ENCODE measurements at regions not wholly inside any gene's neighbourhood (a gene's known extent, or its start where the extent isn't known, plus 50 kb on each side); places are given as distances from the start of the nearest gene placed in this dataset.
A peak's percentile ranks its signal among the peaks of the same experiment; 100 is the strongest.

- TF ChIP-seq, protein P1, sequence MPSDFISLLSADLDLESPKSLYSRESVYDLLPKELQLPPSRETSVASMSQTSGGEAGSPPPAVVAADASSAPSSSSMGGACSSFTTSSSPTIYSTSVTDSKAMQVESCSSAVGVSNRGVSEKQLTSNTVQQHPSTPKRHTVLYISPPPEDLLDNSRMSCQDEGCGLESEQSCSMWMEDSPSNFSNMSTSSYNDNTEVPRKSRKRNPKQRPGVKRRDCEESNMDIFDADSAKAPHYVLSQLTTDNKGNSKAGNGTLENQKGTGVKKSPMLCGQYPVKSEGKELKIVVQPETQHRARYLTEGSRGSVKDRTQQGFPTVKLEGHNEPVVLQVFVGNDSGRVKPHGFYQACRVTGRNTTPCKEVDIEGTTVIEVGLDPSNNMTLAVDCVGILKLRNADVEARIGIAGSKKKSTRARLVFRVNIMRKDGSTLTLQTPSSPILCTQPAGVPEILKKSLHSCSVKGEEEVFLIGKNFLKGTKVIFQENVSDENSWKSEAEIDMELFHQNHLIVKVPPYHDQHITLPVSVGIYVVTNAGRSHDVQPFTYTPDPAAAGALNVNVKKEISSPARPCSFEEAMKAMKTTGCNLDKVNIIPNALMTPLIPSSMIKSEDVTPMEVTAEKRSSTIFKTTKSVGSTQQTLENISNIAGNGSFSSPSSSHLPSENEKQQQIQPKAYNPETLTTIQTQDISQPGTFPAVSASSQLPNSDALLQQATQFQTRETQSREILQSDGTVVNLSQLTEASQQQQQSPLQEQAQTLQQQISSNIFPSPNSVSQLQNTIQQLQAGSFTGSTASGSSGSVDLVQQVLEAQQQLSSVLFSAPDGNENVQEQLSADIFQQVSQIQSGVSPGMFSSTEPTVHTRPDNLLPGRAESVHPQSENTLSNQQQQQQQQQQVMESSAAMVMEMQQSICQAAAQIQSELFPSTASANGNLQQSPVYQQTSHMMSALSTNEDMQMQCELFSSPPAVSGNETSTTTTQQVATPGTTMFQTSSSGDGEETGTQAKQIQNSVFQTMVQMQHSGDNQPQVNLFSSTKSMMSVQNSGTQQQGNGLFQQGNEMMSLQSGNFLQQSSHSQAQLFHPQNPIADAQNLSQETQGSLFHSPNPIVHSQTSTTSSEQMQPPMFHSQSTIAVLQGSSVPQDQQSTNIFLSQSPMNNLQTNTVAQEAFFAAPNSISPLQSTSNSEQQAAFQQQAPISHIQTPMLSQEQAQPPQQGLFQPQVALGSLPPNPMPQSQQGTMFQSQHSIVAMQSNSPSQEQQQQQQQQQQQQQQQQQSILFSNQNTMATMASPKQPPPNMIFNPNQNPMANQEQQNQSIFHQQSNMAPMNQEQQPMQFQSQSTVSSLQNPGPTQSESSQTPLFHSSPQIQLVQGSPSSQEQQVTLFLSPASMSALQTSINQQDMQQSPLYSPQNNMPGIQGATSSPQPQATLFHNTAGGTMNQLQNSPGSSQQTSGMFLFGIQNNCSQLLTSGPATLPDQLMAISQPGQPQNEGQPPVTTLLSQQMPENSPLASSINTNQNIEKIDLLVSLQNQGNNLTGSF (CRISPR knock-in tag; IDR thresholded peaks at IDR 0.05): no peak
- TF ChIP-seq MIER3 (CRISPR knock-in tag; IDR thresholded peaks at IDR 0.05; ENCODE audit: borderline replicate concordance) (no peak), CHCHD3 (CRISPR knock-in tag; IDR thresholded peaks at IDR 0.05) (no peak), MTA1 (CRISPR knock-in tag; IDR thresholded peaks at IDR 0.05; ENCODE audit: borderline replicate concordance) (no peak), LCORL (IDR thresholded peaks at IDR 0.05) (no peak), LCORL (CRISPR knock-in tag; IDR thresholded peaks at IDR 0.05) (no peak), CBX2 (IDR thresholded peaks at IDR 0.05; ENCODE audit: low read depth, low read length) (peak; percentile 42; the same call in 1 of the 2 replicates), CBX2 (CRISPR knock-in tag; IDR thresholded peaks at IDR 0.05; ENCODE audit: low read depth) (no peak; the same call in 1 of the 2 replicates), EZH2 (conservative IDR thresholded peaks at IDR 0.05; ENCODE audit: low read depth, low read length) (0 out of 2 replicates have a peak, but pooled peaks have one; percentile 31), ZNF275 (CRISPR knock-in tag; IDR thresholded peaks at IDR 0.05; ENCODE audit: borderline replicate concordance) (no peak), MYC (CRISPR knock-in tag; IDR thresholded peaks at IDR 0.05; ENCODE audit: borderline replicate concordance) (no peak), HDAC1 (CRISPR knock-in tag; IDR thresholded peaks at IDR 0.05) (no peak), DMAP1 (CRISPR knock-in tag; IDR thresholded peaks at IDR 0.05) (no peak), HOXD1 (CRISPR knock-in tag; IDR thresholded peaks at IDR 0.05) (no peak), NFE2L1 (CRISPR knock-in tag; IDR thresholded peaks at IDR 0.05; ENCODE audit: borderline replicate concordance) (no peak), PLRG1 (conservative IDR thresholded peaks at IDR 0.05) (no peak), ERF (CRISPR knock-in tag; IDR thresholded peaks at IDR 0.05) (no peak), ZSCAN20 (CRISPR knock-in tag; IDR thresholded peaks at IDR 0.05; ENCODE audit: borderline replicate concordance) (no peak), ZNF383 (CRISPR knock-in tag; IDR thresholded peaks at IDR 0.05; ENCODE audit: borderline replicate concordance) (no peak), MED13 (CRISPR knock-in tag; IDR thresholded peaks at IDR 0.05) (no peak), ZNF782 (CRISPR knock-in tag; IDR thresholded peaks at IDR 0.05; ENCODE audit: borderline replicate concordance) (no peak), ZNF598 (CRISPR knock-in tag; IDR thresholded peaks at IDR 0.05; ENCODE audit: borderline replicate concordance) (no peak)
- TF ChIP-seq, protein P2, sequence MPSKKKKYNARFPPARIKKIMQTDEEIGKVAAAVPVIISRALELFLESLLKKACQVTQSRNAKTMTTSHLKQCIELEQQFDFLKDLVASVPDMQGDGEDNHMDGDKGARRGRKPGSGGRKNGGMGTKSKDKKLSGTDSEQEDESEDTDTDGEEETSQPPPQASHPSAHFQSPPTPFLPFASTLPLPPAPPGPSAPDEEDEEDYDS (CRISPR knock-in tag; IDR thresholded peaks at IDR 0.05): no peak
- TF ChIP-seq, protein P3, sequence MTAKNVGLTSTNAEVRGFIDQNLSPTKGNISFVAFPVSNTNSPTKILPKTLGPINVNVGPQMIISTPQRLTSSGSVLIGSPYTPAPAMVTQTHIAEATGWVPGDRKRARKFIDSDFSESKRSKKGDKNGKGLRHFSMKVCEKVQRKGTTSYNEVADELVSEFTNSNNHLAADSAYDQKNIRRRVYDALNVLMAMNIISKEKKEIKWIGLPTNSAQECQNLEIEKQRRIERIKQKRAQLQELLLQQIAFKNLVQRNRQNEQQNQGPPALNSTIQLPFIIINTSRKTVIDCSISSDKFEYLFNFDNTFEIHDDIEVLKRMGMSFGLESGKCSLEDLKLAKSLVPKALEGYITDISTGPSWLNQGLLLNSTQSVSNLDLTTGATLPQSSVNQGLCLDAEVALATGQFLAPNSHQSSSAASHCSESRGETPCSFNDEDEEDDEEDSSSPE (CRISPR knock-in tag; IDR thresholded peaks at IDR 0.05): 0 out of 2 replicates have a peak, but pooled peaks have one; percentile 14
These were observed 369.1 kb downstream of the MTX2 start (continued) for GRCh38 chr2:176638167-176639015.

Data from HepG2 (cell line).